ENCODE measurements at regions not wholly inside any gene's neighbourhood (a gene's known extent, or its start where the extent isn't known, plus 50 kb on each side); places are given as distances from the start of the nearest gene placed in this dataset.
"Not testable (repeated sequence)": the region's sequence is repeated elsewhere in the genome, so short reads cannot be mapped to it uniquely, and the experiment has no call there.

DNA sequence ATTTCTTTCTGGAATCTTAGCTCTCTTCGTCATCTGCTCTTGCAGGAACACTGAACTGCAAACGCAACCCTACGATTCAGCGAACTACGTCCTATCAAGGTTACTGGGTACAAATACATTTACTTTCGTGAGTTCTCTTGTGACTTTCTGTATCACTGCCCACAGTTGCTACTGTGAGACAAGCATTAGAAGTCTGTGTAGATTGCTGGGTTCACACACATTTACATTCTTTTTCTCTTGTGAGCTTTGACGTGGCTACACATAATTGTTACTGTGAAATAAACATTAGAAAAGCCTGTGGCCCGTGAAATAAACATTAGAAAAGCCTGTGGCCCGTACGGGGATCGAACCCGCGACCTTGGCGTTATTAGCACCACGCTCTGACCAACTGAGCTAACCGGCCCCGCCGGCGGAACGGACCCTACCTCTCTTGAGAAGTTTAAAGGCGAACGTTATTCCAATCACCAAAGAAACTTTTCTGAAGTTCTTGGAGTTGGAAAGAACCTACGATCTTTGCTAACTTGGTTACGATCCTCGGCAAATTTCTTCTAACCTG lies 61.2 kb upstream of the ZNF322 start:
- TF ChIP-seq, protein P1, sequence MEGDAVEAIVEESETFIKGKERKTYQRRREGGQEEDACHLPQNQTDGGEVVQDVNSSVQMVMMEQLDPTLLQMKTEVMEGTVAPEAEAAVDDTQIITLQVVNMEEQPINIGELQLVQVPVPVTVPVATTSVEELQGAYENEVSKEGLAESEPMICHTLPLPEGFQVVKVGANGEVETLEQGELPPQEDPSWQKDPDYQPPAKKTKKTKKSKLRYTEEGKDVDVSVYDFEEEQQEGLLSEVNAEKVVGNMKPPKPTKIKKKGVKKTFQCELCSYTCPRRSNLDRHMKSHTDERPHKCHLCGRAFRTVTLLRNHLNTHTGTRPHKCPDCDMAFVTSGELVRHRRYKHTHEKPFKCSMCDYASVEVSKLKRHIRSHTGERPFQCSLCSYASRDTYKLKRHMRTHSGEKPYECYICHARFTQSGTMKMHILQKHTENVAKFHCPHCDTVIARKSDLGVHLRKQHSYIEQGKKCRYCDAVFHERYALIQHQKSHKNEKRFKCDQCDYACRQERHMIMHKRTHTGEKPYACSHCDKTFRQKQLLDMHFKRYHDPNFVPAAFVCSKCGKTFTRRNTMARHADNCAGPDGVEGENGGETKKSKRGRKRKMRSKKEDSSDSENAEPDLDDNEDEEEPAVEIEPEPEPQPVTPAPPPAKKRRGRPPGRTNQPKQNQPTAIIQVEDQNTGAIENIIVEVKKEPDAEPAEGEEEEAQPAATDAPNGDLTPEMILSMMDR (IDR thresholded peaks at IDR 0.05; ENCODE audit: low read depth, low read length): not testable (repeated sequence)
- TF ChIP-seq POLR2A (IDR thresholded peaks at IDR 0.05; ENCODE audit: extremely low read depth, insufficient read length): not testable (repeated sequence)
- TF ChIP-seq, protein P2, sequence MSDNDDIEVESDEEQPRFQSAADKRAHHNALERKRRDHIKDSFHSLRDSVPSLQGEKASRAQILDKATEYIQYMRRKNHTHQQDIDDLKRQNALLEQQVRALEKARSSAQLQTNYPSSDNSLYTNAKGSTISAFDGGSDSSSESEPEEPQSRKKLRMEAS (IDR thresholded peaks at IDR 0.05; ENCODE audit: low read depth, low read length): not testable (repeated sequence)

Data from NB4 (cell line).